ENCODE measurements at regions not wholly inside any gene's neighbourhood (a gene's known extent, or its start where the extent isn't known, plus 50 kb on each side); places are given as distances from the start of the nearest gene placed in this dataset.

DNA sequence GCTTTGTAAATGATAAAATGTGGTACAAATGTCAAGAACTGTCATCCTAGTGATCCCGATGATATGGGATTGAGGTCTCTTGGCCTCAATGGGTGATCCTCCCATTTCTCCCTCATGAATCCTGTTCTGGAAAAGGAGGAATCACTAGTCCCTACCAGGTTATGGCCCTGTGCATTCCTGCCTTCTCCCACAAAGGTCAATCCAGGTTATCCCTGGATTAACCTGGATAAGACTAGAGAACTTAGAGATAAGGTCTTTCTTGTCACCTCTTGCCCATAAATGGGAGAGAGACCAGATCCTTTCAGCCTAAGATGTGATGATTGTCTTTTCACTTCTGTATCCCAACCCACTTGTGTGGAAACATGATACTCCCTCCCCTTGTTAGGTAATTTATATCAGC, 396.7 kb downstream of the BUD13 start:
- TF ChIP-seq ZNF12 (CRISPR knock-in tag; IDR thresholded peaks at IDR 0.05) (no peak), ISL2 (CRISPR knock-in tag; IDR thresholded peaks at IDR 0.05) (no peak), MTF1 (CRISPR knock-in tag; IDR thresholded peaks at IDR 0.05) (no peak), POLR2A (IDR thresholded peaks at IDR 0.05; ENCODE audit: insufficient read depth in 1 of 2, low read depth in 2 of 2, low read length in 2 of 2) (no peak)
- TF ChIP-seq, protein P1, sequence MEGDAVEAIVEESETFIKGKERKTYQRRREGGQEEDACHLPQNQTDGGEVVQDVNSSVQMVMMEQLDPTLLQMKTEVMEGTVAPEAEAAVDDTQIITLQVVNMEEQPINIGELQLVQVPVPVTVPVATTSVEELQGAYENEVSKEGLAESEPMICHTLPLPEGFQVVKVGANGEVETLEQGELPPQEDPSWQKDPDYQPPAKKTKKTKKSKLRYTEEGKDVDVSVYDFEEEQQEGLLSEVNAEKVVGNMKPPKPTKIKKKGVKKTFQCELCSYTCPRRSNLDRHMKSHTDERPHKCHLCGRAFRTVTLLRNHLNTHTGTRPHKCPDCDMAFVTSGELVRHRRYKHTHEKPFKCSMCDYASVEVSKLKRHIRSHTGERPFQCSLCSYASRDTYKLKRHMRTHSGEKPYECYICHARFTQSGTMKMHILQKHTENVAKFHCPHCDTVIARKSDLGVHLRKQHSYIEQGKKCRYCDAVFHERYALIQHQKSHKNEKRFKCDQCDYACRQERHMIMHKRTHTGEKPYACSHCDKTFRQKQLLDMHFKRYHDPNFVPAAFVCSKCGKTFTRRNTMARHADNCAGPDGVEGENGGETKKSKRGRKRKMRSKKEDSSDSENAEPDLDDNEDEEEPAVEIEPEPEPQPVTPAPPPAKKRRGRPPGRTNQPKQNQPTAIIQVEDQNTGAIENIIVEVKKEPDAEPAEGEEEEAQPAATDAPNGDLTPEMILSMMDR (CRISPR knock-in tag; IDR thresholded peaks at IDR 0.05) = no peak

Data from HepG2 (cell line).